ENCODE measurements at regions not wholly inside any gene's neighbourhood (a gene's known extent, or its start where the extent isn't known, plus 50 kb on each side); places are given as distances from the start of the nearest gene placed in this dataset.

DNA sequence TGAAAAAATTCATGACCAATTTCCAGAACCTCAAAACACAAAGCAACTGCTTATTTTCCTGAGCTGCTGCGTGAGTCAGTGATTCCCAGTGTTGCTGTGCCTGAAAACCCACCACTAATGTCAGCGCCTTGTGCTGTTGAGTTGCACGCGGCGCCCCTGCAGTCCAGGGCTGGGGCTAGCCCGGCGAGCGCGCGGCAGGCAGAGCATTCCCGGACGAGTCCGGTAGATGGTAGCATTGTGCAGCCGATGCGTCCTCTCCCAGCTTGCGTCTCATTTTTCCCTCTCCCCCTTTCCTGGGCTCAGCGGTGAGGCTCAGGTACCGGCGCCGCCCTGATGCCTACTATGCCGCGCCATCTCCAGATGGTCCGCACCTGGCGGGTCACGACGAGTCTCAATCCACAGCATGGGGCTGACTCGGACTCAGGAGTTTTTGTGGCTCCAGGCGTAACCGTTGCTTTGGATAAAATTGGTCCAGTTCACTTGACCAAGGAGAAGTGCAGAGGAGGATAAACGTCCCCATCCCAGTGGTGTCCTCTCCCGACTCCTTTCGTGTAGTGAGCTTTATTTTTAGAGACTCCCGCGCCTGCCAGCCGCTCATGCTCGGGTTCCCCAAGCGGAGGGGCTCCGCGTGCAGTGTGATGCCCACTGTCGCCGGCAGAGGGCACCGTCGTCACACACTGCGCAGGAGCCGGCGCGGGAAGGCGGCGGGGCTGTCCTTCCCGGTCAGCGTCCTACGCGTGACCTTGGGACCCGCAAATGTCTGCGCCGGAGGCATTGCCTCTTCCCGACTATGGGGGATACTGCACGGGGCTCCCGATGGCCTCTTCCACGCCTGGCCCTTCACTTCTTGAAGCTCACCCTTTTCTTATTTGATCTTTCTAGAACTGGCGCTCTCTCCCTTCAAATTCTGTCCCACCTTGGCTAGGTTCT, 53.6 kb upstream of the IGFBP7 start:
- intact Hi-C loops (cut with DNase I), result loop anchor here (2.0 to 5.0 kb wide), 4 partner anchors 105 to 569 kb away; no protein-coding TSS in a partner anchor
- peak; percentile 97 for ATAC-seq
- DNase-seq (ENCODE audit: missing footprints), result peak; percentile 92

DNA sequence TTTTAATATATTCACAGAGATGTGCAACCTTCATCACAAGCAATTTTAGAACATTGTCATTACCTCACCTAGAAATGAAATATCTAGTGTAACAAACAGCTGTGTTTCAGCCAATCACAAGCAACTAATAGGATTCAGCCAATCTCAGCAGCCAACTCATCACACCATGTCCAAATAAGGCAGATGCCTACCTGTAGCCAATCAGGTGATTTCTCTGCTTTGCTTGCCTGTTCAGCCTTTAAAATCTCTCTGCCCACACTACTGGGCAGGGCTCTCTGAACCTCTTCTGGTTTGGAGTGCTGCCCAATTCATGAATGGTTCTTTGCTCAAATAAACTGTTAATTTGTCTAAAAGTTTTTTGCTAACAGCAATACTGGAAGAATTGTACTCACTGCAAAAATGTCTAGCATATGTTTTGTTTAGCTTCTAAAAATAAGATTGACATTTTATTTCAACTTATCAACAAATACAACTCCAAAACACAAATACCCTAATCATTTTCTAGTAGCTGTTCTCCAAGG, 52.4 kb upstream of the IGFBP7 start:
- DNase-seq (ENCODE audit: missing footprints) (no peak), ATAC-seq (no peak)
- intact Hi-C loops (cut with DNase I), result loop anchor here (2.0 to 5.0 kb wide), 2 partner anchors 266 to 570 kb away; no protein-coding TSS in a partner anchor

All from Right ventricle myocardium inferior (tissue), 1 donor.